HG02970 (cell line): ENCODE measurements at regions not wholly inside any gene's neighbourhood (a gene's known extent, or its start where the extent isn't known, plus 50 kb on each side); places are given as distances from the start of the nearest gene placed in this dataset.
"Not testable (repeated sequence)": the region's sequence is repeated elsewhere in the genome, so short reads cannot be mapped to it uniquely, and the experiment has no call there.

Experiments used
- ATAC-seq: cut with Tn5 transposase; IDR thresholded peaks from one replicate; pipeline ENCODE4 v1.9.1; 2021; ENCODE audit warnings: mild to moderate bottlenecking, moderate library complexity, moderate number of reproducible peaks; ENCODE audit not compliant: unreplicated experiment, low FRiP score

DNA sequence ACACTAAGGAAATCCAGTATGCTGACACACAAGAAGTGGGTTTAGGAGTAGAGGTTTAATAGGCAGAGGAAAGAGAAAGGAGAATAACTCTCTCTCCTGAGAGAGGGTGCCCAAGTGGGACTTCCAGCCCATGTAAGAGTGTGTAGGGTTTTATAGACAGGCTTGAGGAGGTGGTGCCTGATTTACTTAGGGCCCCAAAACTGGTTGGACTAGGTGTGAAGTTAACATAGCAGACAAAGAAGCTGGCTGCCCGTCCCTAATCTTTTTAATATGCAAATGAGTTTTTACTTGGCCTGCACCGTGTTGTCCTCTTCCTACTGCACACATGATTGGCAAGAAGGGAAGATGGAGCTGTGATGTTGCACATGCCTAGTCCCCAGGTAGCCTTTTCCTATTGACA is 752.5 kb upstream of the SLITRK5 start:
- ATAC-seq = no peak

- ATAC-seq = no peak
Observed at GRCh38 chr13:86920961-86921360, 750.2 kb upstream of the SLITRK5 start.

- no peak for ATAC-seq
Observed at GRCh38 chr13:86922936-86923335, 748.2 kb upstream of the SLITRK5 start.

GRCh38 chr13:86926916-86927315 is 744.3 kb upstream of the SLITRK5 start:
- ATAC-seq = not testable (repeated sequence)

DNA sequence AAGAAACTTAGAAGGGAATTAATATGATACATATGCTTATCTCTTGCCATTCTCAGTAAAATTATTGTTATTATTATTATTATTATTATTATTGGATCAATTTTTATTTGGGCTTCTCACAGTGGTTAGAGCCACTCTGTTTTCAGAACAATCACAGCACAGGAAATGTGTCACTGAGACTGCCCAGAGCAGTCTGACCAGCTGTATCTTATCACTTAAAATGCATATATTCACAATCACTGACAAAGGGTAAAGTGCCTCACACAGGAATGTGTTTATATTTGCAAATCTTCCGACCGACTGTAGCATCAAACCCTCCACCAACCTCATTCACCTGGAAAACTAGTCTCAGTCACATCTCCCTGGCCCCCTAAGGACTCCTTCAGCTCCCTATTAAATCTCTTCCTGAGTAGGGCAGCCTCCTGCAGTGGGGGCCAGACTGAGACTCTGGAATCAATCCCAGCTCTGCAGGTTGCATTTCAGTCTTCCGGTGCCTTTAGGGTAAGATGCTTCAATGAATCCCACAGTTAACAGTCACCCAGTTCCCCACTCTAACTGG is 738.3 kb upstream of the SLITRK5 start:
- no peak for ATAC-seq

GRCh38 chr13:86933676-86934075 is 737.5 kb upstream of the SLITRK5 start:
- no peak for ATAC-seq

DNA sequence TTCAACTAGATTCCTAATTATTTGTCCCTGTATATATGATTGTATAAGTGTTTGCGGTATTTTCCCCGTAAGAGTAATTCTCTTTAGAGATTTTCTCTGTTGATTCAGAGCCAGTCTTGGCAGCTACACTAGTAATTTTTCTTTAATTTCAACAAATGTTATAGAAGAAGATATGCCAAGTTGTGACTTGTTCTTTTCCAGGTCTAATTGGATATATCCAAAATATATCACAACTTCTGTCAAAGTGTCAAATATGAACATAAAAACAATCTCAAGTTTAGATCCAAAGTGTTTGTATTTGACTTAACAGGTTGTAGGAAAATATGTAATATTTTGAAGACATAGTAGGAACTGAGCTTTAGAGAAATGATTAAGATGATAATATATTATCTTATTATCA is 733.9 kb upstream of the SLITRK5 start:
- ATAC-seq = no peak

GRCh38 chr13:86945584-86945983 is 725.6 kb upstream of the SLITRK5 start:
- ATAC-seq = no peak

DNA sequence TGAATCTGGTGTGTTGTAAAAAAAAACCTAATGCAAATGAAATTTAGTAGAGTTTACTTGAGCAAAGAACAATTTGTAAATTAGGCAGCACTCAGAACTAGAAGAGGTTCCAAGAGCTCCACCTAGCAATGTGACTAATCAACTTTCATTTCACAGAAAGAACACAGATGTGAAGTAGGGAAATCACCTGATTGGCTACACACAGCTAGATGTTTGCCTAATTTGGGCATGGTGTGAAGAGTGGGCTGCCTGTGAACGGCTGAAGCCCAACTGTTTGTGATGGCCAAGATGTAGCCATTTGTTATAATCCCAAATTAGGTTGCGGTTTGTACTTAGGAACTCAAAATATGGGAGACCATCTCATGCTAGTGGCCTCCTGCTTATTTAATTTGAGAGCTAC is 724.4 kb upstream of the SLITRK5 start:
- ATAC-seq = no peak

DNA sequence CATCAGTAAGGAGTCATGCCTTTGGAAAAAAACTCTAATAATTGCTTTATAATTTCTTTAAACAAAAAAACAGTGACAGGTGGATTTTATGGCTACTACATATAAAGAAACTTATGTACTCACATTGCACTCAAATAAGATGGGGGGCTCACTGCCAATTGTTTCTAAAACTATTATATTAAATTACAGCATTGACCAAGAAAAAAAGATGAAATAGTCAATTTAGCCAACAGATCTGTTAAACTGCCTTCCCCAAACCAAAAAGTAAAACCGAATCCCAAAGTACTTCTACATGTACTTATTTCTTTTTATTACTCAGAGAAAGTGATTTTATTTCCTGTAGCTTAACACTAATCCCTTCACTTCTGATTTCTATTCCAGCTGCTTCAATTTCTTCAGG is 716.8 kb upstream of the SLITRK5 start:
- ATAC-seq = no peak

DNA sequence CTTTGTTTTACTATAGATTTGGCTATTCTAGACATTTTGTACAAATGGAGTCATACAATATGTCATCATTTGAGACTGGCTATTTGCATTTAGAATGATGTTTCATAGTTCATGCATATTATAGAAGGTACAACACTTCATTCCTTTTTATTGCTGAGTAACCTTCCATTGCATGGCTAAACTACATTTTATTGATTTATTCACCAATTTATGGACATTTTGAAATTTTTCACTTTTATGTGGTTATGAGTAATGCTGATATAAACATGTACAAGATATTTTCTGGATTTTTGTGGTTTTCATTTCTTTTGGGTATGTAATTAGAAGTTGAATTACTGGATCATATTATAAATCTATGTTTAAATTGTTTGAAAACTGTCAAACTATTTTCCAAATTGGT is 710.3 kb upstream of the SLITRK5 start:
- ATAC-seq = no peak

GRCh38 chr13:86974251-86974994 is 696.7 kb upstream of the SLITRK5 start:
- no peak for ATAC-seq

- no peak for ATAC-seq
Observed at GRCh38 chr13:86974995-86975328, 696.2 kb upstream of the SLITRK5 start.

GRCh38 chr13:86976521-86977324 is 694.4 kb upstream of the SLITRK5 start:
- ATAC-seq = no peak

GRCh38 chr13:86986448-86986847 is 684.7 kb upstream of the SLITRK5 start:
- no peak for ATAC-seq

DNA sequence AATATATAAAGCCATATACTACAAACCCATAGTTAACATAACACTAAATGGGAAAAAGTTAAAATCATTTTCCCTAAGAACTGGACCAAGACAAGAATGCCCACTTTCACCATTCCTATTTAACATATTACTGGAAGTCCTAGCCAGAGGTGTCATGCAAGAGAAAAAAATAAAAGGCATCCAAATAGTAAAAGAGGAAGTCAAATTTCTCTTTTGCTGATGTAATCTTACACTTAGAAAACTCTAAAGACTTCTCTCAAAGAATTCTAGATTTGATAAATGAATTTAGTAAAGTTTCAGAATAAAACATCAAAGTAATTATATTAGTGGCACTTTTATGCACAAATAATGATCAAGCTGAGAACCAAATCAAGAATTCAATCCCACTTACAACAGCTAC is 678.9 kb upstream of the SLITRK5 start:
- ATAC-seq = no peak

DNA sequence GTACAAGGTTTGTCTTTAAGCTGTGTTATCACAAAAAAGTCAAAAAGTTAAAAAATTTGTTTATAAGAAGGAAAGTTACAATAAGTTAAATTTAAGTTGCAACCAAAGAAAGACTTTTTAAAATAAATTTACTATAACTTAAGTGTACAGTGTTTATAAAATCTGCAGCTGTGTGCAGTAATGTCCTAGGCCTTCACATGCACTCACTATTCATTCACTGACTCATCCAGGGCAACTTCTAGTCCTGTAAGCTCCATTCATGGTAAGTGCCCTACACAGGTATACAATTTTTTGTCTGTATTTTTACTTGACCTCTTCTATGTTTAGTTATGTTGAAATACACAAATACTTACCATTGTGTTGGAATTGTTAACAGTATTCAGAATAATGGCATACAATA is 667.9 kb upstream of the SLITRK5 start:
- ATAC-seq = no peak

DNA sequence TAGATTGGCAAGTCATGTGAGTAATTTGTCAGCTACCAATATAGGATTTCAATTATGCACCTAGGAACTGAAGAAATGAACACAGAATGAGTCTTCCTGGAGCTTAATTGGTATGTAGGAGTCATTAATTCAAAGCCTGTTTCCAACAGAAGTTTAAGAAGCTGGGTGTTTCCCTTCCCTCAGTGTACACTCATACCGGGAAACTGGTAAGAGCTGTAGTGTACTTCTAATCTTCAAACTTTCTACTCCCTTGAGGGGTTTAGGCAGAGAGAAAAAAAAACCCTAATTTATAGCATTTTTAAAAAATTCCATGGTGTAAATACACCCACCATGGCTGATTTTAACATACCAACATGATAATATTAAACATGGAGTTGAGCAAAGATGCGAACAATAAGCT is 665.7 kb upstream of the SLITRK5 start:
- ATAC-seq = no peak

DNA sequence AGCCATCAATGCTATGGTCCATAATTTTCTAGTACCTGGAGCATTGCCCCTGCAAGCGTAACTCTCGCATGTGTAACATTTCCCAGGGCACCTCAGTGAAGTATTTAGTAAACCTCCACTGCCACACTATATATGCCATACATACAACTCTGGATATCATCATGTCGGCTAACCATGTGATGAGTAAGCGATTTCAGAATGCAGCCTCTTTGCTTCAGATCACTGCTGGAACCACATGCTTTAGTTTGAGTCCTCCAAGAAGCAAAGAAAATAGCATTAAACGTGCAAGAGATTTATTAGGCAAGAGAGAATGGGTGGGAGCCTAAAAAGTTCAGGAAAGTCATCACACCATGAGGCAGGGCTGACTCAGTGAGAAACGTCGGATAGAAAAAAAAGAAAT is 635.6 kb upstream of the SLITRK5 start:
- ATAC-seq = no peak

GRCh38 chr13:87042946-87043345 is 628.2 kb upstream of the SLITRK5 start:
- no peak for ATAC-seq

DNA sequence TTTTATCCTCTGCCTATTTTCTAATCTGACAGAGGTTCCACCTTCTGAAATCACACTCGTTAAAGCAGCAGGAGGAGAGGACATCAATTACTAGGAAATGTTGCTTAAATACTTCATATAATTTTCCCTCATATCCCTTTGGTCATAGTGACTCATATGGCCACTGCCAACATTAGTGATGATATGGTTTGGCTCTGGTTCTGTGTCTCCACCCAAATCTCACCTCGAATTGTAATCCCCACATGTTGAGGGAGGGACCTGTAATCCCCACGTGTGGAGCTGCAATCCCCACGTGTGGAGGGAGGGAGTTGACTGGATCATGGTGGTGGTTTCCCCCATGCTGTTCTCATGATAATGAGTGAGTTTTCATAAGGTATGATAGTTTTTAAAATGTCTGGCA is 618.4 kb upstream of the SLITRK5 start:
- ATAC-seq = no peak
